HG02623 (cell line): ENCODE measurements at regions not wholly inside any gene's neighbourhood (a gene's known extent, or its start where the extent isn't known, plus 50 kb on each side); places are given as distances from the start of the nearest gene placed in this dataset.
"Not testable (repeated sequence)": the region's sequence is repeated elsewhere in the genome, so short reads cannot be mapped to it uniquely, and the experiment has no call there.

ENCODE experiments used
- ATAC-seq: cut with Tn5 transposase; IDR thresholded peaks from one replicate; pipeline ENCODE4 v1.9.1; 2021; ENCODE audit warnings: moderate library complexity; ENCODE audit not compliant: unreplicated experiment

DNA sequence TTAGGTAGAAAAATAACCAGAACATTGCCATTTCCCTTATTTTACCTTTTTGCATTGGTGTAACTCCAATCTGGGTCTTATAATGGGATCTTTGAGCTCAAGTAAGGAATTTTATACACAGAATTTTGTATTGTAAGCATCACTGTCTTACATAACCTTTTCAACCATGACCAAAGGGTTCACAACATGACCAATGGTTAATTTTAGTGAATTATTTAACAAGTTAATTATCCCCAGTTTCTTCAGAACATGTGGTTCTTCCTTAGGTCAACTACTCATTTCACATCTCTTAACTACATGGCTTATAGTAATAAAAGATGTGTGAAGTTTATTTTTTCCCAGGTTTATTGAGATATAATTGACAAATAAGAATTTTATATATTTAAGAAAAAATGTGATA, 74.2 kb upstream of the RHOBTB1 start:
- no peak for ATAC-seq

DNA sequence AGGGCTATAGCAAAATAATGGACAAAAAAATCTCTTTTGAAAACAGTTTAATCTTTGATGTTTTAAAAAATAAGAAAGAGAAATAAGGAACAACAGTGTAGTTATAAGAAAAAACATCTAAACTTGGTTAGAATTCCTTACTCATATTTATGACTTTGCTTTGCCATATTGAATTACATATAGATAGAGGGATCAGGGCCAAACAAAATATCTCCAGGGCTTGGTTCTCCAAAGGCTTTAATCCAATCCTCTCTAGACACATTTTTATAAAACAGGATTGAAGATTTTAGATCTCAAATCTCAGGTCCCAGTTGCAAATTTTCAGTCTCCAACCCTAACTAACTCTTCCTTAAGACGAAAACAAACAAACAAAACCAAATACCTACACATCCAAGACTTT, 72.6 kb upstream of the RHOBTB1 start:
- no peak for ATAC-seq

DNA sequence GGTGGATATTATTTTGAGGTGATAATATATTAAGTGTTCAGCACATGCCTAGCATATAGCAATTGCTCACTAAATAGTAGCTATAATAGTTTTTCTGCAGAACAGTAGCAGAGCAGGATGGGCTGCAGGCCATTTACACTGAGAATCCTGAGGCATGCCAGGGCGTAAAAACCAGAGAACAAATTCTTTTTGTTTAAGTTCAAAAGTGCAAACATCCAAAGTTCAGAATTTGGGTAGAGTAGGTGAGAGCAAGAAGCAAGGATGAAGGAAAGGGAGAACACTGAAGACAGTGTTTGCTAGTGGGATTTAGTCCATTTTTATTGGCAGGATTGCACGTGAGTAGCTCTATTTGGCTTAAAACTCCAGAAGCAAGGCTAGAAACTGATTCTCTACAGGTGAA, 72.0 kb upstream of the RHOBTB1 start:
- ATAC-seq, result no peak

DNA sequence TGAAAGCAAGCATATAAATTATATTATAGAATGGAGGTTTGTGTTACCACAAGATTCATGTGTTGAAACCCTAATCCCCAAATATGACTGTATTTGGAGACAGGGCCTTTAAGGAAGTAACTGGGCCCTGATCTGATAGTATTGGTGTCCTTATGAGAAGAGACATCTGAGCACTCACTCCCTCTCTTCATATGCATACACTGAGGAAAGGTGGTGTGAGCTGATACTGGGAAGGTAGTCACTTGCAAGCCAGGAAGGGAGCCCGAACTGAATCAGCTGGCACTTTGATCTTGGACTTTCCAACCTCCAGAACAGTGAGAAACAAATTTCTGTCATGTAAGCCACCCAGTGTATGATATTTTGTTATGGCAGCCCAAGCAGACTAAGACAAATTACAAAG, 66.9 kb upstream of the RHOBTB1 start:
- no peak for ATAC-seq

DNA sequence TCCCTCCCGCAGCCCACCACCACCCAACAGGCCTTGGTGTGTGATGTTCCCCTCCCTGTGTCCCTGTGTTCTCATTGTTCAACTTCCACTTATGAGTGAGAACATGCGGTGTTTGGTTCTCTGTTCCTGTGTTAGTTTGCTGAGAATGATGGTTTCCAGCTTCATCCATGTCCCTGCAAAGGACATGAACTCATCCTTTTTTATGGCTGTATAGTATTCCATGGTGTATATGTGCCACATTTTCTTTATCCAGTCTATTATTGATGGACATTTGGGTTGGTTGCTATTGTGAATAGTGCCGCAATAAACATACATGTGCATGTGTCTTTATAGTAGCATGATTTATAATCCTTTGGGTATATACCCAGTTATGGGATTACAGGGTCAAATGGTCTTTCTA, 59.1 kb upstream of the RHOBTB1 start:
- ATAC-seq, result not testable (repeated sequence)

DNA sequence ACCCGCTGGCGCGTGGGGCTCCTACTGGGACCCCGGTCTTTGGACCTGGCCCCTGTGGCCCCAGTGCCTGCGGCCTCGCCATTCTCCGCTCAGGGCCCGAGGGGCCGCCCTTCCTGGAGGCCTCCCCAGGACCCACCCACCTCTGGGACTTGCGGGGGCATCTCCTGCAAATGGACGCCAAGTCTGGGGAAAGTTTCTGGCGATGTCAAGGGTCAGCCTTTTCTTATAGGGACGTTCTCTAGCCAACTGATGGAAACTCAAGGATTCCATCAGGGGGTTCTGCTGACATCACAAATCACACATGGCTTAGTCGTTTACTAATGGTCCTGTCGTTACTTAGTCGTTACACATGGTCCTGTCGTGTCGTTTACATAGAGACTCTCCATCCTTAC, 57.7 kb upstream of the RHOBTB1 start:
- no peak for ATAC-seq

DNA sequence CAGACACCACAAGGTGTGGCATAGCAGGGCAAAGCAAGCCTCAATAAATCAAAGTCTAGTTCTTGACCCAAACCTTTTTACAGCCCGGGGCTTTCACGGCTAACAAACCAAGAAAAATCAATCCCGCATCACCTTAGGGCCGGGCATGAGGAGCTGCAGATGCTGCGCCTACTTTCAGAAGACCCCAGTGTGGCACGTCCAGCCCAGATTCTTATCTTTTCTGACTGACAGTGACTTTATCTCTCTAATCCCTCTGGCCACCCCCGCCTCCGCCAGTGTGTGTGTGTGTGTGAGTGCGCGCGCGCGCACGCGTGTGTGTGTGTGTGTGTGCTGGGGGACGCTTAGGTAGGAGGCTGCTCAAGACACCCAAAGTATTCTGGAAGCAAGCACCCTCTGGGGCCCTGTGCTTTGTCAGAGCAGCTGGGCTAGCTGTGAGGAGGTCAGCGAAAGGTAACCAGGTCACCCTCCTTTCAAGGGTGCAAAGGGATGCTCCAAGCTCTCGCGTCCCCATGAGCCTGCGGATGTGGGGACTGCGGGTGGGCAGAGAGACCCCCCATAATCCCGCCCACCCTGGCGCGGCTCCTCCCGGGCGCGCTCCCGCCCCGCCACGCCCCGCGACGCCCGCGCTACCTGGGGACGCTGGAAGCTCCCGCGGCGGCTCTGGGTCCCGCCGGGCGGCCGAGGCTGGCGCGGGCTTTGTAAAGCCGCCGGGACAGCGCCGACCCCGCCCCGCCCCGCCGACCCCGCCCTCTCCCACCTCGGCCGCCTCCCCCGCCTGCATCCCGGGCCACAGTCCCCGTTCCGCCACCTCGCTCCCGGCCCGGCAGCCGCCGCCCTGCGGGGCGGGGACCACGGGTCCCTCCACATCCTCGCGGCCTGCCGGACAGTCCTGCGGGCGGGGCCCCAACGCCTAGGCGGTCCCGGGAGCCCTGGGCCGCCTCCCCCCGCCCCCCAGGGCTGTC, 57.1 kb upstream of the RHOBTB1 start:
- ATAC-seq, result no peak

DNA sequence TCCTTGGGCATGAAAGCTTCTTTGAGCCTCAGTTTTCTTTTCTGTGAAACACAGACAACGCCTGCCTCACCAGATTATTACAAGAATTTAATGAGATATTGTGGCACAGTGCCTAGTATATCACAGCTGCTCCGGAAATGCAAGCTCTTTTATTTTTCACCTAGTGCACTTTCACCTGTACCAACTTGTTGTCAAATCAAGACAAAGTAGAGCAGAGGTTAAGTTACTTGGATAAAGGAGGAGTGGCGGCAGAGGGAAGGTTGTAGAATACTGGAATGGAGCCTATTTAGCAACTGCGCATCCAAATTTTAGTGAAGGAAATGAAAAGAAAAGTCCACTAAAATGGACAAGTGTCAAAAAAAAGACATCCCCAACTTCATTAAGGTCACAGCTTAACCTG, 54.9 kb upstream of the RHOBTB1 start:
- no peak for ATAC-seq

DNA sequence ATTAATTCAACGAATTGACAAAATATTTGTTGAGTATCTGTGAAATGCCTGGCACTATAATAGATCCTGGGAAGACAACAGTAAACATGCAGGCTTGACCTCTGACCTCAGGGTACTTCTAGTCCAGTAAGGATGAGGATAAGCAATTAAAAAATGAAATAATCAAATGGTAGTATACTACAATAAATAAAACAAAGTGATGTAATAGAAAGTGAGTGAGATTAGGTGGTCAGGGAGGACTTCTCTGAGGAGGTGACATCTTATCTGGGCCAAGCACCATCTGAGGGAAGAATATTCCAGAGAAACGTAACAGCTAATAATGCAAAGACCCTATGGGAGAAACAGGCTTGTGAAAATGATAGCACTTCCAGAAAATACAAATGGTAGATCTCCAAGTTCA, 50.1 kb upstream of the RHOBTB1 start:
- ATAC-seq, result no peak
